GM18498 (cell line): ENCODE measurements at regions not wholly inside any gene's neighbourhood (a gene's known extent, or its start where the extent isn't known, plus 50 kb on each side); places are given as distances from the start of the nearest gene placed in this dataset.
A peak's percentile ranks its signal among the peaks of the same experiment; 100 is the strongest.

Source experiments
- ATAC-seq: cut with Tn5 transposase; IDR thresholded peaks from one replicate; pipeline ENCODE4 v1.9.1; 2021; ENCODE audit warnings: mild to moderate bottlenecking, moderate library complexity; ENCODE audit not compliant: unreplicated experiment

- no peak for ATAC-seq
These were observed 107.4 kb downstream of the SNX18 start for GRCh38 chr5:54624805-54625568.

GRCh38 chr5:54621709-54622108, 104.2 kb downstream of the SNX18 start:
- no peak for ATAC-seq

- no peak for ATAC-seq
These were observed 103.5 kb downstream of the SNX18 start for GRCh38 chr5:54621048-54621447.

- no peak for ATAC-seq
These were observed 102.8 kb downstream of the SNX18 start for GRCh38 chr5:54620141-54620933.

GRCh38 chr5:54619731-54620130, 102.2 kb downstream of the SNX18 start:
- ATAC-seq, result no peak

GRCh38 chr5:54616518-54617220, 99.1 kb downstream of the SNX18 start:
- no peak for ATAC-seq

- ATAC-seq, result no peak
These were observed 98.5 kb downstream of the SNX18 start for GRCh38 chr5:54616031-54616430.

- ATAC-seq, result no peak
These were observed 97.8 kb downstream of the SNX18 start for GRCh38 chr5:54615381-54615780.

- ATAC-seq, result no peak
These were observed 95.2 kb downstream of the SNX18 start for GRCh38 chr5:54612711-54613110.

GRCh38 chr5:54611290-54611951, 93.9 kb downstream of the SNX18 start:
- ATAC-seq, result no peak

- ATAC-seq, result peak; percentile 97
These were observed 92.8 kb downstream of the SNX18 start for GRCh38 chr5:54610197-54610944.

- no peak for ATAC-seq
These were observed 91.0 kb downstream of the SNX18 start for GRCh38 chr5:54608423-54609085.

GRCh38 chr5:54607006-54607405, 89.4 kb downstream of the SNX18 start:
- ATAC-seq, result no peak

- no peak for ATAC-seq
These were observed 85.8 kb downstream of the SNX18 start for GRCh38 chr5:54603372-54603771.

- ATAC-seq, result no peak
These were observed 84.9 kb downstream of the SNX18 start for GRCh38 chr5:54602475-54602874.

GRCh38 chr5:54601411-54602230, 84.1 kb downstream of the SNX18 start:
- ATAC-seq, result no peak
